Renal cortex interstitium (tissue), 11 donors: ENCODE measurements at regions not wholly inside any gene's neighbourhood (a gene's known extent, or its start where the extent isn't known, plus 50 kb on each side); places are given as distances from the start of the nearest gene placed in this dataset.
"Not testable (repeated sequence)": the region's sequence is repeated elsewhere in the genome, so short reads cannot be mapped to it uniquely, and the experiment has no call there.

ENCODE experiments used
- DNase-seq, 11 donors: peaks; one replicate each; pipeline ENCODE4 v3.0.0-alpha.2; 2013; ENCODE audit warnings: low read depth in 9 of 11, low spot score in 4 of 11; ENCODE audit errors: extremely low read depth in 1 of 11

DNA sequence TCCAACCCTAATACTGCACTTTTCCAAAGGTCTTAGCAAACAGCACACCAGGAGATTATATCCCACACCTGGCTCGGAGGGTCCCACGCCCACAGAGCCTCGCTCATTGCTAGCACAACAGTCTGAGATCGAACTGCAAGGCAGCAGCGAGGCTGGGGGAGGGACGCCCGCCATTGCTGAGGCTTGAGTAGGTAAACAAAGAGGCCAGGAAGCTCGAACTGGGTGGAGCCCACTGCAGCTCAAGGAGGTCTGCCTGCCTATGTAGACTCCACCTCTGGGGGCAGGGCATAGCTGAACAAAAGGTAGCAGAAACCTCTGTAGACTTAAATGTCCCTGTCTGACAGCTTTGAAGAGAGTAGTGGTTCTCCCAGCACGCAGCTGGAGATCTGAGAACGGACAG lies 361.0 kb upstream of the PPP2R3A start:
- DNase-seq: not testable (repeated sequence)

DNA sequence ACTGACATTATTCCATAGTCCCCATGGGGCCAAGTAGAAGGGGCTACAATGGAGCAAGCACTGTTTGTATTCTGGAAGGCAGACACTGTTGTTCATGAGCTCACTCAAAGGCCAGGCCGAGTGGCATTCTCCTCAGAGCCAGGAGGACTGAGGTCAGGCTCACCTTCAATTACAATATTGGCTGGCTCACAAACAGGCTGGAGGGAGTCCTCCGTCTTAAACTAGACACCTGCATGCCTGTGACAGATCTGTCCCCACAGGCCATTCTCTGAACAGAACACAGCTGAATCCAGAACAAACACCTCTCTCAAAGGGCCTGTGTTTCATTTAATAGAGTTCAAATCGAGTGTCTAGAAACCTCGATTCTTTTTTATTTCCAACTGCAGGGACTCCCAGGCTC lies 347.4 kb upstream of the PPP2R3A start:
- no peak for DNase-seq

DNA sequence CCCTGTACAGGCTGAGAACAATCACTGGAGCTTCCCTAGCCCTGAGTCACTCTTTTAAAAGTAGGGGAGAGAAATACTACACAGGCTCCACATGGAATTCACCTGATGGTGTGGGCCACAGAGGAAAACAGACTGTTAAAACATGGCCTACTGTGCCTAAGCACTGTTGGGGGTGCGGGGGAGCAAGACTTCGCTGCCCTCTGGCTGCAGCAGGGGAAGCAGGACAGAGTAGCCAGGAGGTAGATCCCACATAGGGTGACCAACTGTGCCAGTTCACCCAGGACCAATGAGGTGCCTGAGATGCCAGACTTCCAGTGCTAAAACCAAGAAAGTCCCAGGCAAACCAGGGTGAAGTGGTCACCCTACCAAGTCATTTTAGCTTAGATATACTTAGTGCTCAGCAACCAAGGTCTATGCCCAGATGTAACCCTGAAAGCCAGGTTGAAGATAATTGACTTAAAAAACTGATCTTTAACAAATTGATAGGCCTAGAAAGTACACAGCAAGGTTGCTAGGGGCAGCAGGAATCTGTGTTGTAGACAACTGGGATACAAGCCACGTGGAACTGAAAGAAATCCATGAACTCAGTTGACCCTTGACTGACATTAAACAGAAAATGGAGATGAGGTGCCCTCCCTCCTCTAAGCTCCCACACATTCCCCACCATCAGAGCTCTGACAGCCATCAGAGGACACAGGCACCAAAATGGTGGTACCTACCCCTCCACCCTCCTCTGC lies 344.2 kb upstream of the PPP2R3A start:
- no peak for DNase-seq

DNA sequence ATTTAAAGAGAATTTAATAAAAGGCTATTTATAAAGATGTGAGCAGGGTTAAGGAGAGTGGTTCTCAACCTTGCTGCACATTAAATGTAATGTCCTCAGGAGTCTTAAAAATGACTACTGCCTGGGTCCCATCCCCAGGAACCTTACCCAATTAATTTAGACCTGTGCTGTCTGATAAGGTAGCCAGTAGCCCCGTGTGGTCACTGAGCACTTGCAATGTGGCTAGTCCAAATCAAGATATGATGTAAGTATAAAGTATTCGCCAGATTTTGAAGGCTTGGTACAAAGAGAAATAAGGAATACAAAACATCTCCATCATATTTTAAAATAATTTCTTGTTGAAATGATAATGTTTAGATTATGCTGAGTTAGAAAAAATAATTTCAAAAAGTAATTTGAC lies 343.3 kb upstream of the PPP2R3A start:
- no peak for DNase-seq

DNA sequence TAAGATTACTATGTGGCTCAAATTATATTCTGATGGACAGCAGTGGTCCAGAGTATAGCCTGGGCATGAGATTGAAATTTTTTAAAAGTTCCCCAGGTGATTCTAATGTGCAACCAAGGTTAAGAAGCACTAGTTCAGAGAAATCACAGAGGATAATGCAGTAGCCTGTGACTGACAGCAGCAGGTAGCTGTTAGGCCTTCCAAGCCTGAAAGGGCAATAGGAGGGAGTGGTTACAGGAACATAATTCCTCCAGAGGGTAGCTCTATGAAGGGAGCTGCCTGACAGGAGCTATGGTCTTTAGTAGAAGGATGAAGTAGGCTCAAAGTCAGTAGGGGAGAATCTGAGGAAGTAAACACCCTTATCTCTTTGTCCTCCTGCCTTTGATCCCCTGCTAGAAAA lies 342.9 kb upstream of the PPP2R3A start:
- no peak for DNase-seq

DNA sequence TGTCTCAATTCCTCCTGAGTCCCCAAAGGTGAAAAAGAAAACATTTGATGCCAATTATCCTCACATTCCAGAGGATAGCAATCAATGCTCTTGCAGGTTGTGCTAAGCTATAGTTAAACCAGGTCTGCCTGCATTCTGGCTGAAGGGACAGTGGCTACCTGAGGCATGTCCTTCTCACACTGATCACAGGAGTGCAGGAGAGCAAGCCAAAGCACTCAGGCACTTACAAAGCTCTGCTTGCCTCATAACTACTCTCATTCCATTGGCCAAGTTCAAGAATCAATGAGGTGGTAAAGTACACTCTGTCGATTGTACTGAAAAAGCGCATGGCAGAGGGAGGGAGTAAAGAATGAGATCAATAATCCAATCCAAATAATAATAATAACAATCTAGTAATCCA lies 342.0 kb upstream of the PPP2R3A start:
- no peak for DNase-seq

DNA sequence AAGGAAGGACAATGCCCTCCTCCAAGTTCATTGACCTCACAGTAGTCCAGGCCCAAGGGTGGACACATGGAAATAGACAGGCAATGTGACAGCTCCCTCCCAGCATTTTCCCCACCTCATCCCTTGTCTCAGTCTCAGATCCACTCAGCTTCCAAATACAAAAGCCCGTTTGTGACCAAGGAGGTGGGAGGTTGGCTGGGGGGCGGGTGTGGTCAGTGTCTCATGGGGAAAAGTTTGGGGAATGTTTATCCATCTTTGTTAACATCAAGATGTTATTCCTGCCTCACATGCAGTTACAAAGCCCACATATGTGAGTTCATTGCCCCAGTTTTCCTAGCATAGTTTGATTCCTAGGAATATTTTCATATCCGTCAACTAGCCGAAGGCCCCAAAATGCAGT lies 338.5 kb upstream of the PPP2R3A start:
- no peak for DNase-seq

DNA sequence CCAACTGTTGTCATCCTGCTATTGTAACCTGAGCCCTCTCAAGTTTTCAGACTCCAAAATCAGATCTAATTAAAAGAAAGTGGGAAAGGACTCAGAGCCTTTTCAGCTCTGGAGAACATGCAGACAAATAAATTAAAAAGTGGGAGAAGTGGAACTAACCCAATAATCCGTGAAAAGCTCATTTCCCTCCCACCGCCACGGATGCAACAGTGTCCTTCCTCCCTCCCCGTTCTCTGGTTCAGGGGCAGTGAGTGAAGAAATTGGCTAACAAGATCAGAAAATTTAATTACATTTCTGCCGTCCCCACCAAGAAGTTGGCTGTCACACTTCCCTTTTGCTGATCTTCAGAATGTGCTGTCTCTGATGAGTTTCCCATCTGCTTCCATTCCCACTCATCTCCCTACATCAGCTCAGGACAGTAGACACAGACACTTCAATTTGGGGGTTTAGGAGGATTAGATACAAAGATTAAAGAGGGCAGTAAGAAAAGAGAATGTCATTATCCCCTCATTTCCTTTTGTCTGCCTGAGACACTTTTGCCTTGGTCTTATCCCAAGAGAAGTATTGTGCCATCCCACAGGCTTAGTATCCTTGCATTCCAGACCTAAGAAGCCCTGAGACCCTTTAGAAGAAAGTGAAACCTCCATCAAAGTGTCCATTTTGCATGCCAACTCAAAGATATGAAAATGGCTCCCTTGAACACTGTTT lies 335.7 kb upstream of the PPP2R3A start:
- DNase-seq: peak in 3 of 11 donors; percentile 21 to 28 (median 22)

DNA sequence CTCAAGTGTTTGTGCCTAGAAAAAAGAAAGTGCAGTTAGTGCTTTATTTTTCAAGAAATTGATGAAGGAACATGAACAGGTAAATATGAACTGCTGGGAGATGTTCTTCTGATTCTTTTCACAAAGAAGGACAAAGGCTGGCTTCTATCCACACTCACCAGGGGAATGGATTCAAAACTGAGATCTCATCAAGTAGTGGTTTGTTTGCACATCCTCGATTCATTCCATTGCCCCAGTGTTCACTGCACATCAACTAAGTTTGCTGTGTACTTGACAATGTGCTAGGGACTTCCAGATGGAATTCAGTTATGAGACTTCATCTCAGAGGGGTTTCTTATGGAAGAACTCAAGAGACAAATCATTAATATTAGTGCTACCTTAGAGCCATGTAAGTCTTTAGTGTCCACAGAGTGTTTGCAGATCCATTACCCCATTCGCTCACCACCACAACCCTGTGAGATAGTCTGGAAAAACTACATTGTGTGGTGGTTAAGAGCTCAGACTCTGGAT lies 332.9 kb upstream of the PPP2R3A start:
- no peak for DNase-seq

DNA sequence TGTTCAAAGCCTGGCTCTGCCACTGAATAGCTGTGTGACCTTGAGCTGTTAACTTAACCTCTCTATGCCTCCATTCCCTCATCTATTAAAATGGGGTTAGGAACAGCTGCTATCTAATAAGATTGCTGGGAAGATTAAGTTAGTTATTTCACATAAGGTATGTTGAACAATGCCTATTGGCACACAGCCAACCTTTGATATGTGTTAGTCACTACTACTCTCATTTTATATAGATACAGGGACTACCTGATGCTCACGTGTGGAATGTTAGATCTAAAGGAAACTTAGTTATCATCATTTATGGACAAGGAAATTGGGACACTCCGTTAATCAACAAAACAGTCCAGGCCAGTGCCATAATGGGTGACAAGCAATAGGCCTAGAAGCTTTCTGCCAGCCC lies 332.4 kb upstream of the PPP2R3A start:
- no peak for DNase-seq

DNA sequence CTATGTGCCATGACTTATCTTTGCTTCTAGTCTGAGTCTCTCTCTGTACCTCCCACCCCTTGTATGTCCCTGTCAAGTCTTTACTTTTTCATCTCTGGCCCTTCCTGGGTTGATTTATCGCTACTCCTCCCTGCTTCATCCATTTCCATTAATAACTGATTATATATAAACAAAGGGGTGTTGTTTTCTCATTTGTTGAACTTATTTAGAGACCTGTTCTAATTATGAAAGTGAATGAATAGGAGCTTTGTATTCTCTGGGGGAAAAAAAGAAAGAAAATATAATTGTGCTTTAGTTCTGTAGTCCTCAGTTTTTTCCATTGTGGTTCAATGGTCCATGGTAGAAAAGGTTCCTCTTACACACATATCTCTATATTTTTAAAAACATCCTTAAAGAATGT lies 328.9 kb upstream of the PPP2R3A start:
- no peak for DNase-seq

DNA sequence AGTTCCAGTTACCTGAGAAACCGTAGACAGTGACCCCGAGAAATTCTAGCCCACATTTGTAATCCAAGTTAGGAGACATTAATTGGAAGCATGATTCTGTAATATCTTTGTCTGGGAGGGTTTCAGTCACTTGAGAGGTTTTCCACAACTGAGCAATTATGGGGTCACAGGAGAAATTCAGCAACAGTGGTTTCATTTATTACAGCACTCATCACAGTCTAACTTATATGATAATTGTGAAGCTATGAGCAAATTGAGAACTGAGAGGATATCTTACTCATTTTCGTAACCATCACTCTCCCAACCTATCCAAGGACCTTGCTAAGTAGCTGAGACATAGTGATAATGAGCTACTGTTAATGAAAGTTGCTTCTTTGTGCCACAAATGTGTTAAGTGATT lies 328.5 kb upstream of the PPP2R3A start:
- DNase-seq: no peak

DNA sequence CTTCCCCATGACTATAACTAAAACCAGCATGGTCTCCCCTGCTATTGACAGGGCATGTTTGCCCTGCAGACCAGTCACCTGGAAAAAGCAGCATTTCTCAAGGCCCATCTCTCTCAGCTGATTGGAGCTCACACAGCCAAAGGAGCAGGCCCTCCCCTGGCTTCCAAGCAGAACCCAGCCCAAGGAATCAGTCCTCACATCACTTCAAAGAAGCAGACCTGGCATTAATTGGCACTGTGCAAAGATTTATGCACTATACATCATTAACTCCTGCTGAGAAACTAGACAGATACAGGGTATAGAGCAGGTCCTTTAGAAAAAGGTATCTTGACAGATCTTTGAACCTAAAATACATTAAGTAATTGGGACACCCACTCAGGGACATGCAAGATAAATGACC lies 323.8 kb upstream of the PPP2R3A start:
- peak in 5 of 11 donors; percentile 15 to 42 (median 38) for DNase-seq

DNA sequence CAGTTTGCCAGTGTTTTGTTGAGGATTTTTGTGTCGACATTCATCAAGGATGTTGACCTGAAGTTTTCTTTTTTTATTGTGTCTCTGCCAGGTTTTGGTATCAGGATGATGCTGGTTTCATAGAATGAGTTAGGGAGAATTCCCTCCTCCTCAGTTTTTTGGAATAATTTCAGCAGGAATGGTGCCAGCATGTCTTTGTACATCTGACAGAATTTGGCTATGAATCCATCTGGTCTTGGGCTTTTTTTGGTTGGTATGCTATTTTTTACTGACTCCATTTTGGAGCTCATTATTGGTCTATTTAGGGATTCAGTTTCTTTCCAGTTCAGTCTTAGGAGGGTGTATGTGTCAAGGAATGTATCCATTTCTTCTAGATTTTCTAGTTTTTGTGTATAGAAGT lies 320.0 kb upstream of the PPP2R3A start:
- no peak for DNase-seq

DNA sequence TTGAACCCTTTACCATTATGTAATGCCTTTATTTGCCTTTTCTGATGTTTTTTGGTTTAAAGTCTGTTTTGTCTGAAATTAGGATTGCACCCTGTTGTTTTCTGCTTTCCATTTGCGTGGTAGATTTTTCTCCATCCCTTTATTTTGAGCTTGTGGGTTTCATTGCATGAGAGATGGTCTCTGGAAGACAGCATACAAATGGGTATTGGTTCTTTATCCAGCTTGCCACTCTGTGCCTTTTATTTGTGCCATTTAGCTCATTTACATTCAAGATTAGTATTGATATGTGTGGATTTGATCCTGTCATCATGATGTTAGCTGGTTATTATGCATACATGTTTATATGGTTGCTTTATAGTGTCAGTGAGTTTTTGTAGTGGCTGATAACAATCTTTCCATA lies 318.7 kb upstream of the PPP2R3A start:
- no peak for DNase-seq

DNA sequence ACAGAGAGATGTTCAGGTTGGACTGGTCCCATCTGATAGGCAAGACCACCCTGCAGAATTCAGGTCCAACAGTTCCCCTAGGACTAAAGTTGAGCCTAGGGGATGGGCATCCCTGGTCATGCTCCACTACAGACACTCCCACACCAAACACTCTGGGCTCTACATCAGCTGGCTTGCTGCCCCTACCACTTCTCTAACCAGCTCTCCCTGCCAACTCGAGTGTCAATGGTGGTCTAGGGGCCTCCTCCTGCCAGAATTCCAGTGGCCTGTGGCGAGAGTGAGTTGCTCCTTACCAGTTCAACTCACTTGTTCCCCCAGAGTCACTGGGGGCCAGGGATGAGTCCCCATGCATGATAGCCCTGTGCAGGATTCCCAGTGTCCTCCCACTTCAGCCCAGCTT lies 316.2 kb upstream of the PPP2R3A start:
- no peak for DNase-seq

DNA sequence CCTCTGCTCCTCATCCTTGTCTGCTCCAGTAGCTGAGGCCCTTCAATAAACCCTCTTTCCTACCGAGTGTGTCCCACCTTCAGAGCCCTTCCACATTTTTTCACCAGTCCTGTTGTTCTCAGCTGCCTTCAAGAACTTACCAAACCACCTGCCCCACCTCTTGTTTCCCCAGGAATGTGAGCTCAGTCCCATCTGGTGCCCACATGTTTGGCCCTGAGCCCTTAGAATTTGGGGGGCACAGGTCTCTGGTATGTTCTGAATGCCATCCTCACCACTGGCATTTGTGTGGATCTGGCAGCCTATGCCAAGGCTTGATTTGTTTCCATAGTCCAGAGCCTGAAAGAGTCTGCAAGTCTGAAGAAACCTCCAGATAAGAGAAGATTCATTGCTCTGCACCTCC lies 315.2 kb upstream of the PPP2R3A start:
- no peak for DNase-seq

DNA sequence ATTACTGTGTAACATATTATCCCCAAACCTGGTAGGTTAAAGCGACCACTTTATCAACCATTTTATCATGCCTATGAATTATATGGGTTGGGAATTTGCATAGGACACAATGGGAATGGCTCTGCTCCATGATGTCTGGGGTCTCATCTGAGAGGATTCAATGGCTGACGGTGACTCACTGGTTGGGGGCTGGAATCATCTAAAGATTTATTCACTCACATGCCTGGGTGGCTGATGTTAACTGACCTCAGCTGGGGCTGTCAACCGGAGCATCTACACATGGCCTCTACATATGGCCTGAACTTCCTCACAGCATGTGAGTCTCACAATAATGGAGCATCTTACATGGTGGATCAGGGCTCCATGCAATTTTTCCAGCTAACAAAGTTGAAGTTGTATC lies 313.1 kb upstream of the PPP2R3A start:
- no peak for DNase-seq

DNA sequence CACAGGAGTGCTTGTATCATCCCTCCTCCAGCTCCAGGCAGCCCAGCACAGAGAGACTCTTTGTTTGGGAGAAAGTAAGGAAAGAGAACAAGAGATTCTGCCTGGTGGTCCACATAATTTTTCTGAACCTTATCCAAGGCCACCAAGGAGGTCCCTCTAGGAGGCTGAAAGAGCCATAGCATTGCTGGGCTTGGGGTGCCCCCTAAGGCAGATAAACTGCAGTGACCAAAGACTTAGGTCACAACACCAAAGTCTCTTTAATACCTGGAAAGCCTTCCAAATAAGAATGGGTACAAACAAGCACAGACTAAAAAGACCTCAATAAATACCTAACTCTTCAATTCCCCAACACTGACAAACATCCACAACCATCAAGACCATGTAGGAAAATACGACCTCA lies 310.2 kb upstream of the PPP2R3A start:
- DNase-seq: no peak

DNA sequence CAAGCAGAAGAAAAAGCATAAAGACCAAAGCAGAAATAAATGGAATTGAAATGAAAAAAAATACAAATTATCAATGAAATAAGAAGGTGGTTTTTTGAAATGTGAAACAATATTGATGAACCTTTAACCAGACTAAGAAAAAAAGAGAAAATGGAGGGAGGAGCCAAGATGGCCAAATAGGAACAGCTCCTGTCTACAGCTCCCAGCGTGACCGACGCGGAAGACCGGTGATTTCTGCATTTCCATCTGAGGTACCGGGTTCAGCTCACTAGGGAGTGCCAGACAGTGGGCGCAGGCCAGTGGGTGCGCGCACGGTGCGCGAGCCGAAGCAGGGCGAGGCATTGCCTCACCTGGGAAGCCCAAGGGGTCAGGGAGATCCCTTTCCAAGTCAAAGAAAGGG lies 307.1 kb upstream of the PPP2R3A start:
- DNase-seq: not testable (repeated sequence)

DNA sequence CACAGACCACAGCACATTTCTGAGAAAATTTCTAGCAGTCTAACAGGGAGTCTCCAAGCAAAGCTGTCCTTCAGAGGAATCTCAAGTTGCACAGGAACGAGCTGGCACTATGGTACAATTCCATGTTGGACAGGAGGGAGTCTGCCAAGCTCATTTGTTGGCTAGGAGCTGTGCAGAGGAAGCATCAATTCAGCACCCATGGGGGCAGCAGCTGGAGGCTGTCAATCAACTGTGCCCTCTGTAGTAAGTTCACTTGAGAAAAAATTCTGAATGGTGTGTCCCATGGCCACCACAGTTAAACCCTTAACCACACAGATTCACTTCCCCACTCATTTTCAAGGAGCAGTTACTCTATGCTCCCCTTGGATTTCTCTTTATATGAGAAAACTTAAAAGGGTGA lies 298.5 kb upstream of the PPP2R3A start:
- no peak for DNase-seq
